ENCODE measurements at regions not wholly inside any gene's neighbourhood (a gene's known extent, or its start where the extent isn't known, plus 50 kb on each side); places are given as distances from the start of the nearest gene placed in this dataset.

GRCh38 chr2:150876251-150876950 is 385.3 kb downstream of the RBM43 start:
- no peak for TF ChIP-seq CTCF (IDR thresholded peaks at IDR 0.05; ENCODE audit: extremely low read depth, missing control alignments)
- DNase-seq (ENCODE audit: low spot score): no peak

GRCh38 chr2:150873396-150873772 is 385.9 kb upstream of the RND3 start:
- no peak for DNase-seq (ENCODE audit: low spot score)
- no peak for TF ChIP-seq CTCF (IDR thresholded peaks at IDR 0.05; ENCODE audit: extremely low read depth, missing control alignments)

GRCh38 chr2:150872756-150873395 is 385.4 kb upstream of the RND3 start:
- DNase-seq (ENCODE audit: low spot score): no peak
- TF ChIP-seq CTCF (IDR thresholded peaks at IDR 0.05; ENCODE audit: extremely low read depth, missing control alignments): no peak

- TF ChIP-seq CTCF (IDR thresholded peaks at IDR 0.05; ENCODE audit: extremely low read depth, missing control alignments): no peak
- no peak for DNase-seq (ENCODE audit: low spot score)
These were observed 379.0 kb upstream of the RND3 start for GRCh38 chr2:150866431-150866830.

GRCh38 chr2:150863691-150864090 is 376.2 kb upstream of the RND3 start:
- no peak for TF ChIP-seq CTCF (IDR thresholded peaks at IDR 0.05; ENCODE audit: extremely low read depth, missing control alignments)
- no peak for DNase-seq (ENCODE audit: low spot score)

GRCh38 chr2:150860301-150860700 is 372.8 kb upstream of the RND3 start:
- no peak for TF ChIP-seq CTCF (IDR thresholded peaks at IDR 0.05; ENCODE audit: extremely low read depth, missing control alignments)
- no peak for DNase-seq (ENCODE audit: low spot score)

- DNase-seq (ENCODE audit: low spot score): no peak
- no peak for TF ChIP-seq CTCF (IDR thresholded peaks at IDR 0.05; ENCODE audit: extremely low read depth, missing control alignments)
These were observed 372.4 kb upstream of the RND3 start for GRCh38 chr2:150859877-150860276.
